Smooth muscle cell (in vitro differentiated cells): ENCODE measurements at regions not wholly inside any gene's neighbourhood (a gene's known extent, or its start where the extent isn't known, plus 50 kb on each side); places are given as distances from the start of the nearest gene placed in this dataset.

Experiments used
- DNase-seq: peaks from one replicate; lab custom pipeline; 2025; ENCODE audit not compliant: unreplicated experiment; lab: John Stamatoyannopoulos, UW
- H2AFZ ChIP-seq: fragments of 200-600 bp; sonication (generic); 2 replicates; pipeline ENCODE4 v1.6.0; 2016; ENCODE audit warnings: antibody characterized with exemption, low read depth, mild to moderate bottlenecking
- H3F3A ChIP-seq: fragments of 200-600 bp; sonication (generic); 2 replicates; pipeline ENCODE4 v1.6.0; 2017; ENCODE audit warnings: antibody characterized with exemption, low read depth
- H3K27ac ChIP-seq: fragments of 200-600 bp; sonication (generic); 2 replicates; pipeline ENCODE4 v1.5.1; 2016; ENCODE audit warnings: low read depth, mild to moderate bottlenecking
- H3K27me3 ChIP-seq: fragments of 200-600 bp; sonication (generic); 2 replicates; pipeline ENCODE4 v1.6.1; 2016; ENCODE audit warnings: low read depth, mild to moderate bottlenecking
- H3K36me3 ChIP-seq: fragments of 200-600 bp; sonication (generic); 2 replicates; pipeline ENCODE4 v1.5.1; 2016; ENCODE audit warnings: low read depth
- H3K4me1 ChIP-seq: fragments of 200-600 bp; sonication (generic); 2 replicates; pipeline ENCODE4 v1.5.1; 2016; ENCODE audit warnings: low read depth
- H3K4me2 ChIP-seq: fragments of 200-600 bp; sonication (generic); 2 replicates; pipeline ENCODE4 v1.6.0; 2016; ENCODE audit warnings: mild to moderate bottlenecking
- H3K4me3 ChIP-seq: fragments of 200-600 bp; sonication (generic); 2 replicates; pipeline ENCODE4 v1.5.1; 2016; ENCODE audit warnings: mild to moderate bottlenecking
- H3K79me2 ChIP-seq: fragments of 200-600 bp; sonication (generic); 2 replicates; pipeline ENCODE4 v1.6.0; 2016; ENCODE audit warnings: low read depth, mild to moderate bottlenecking
- H3K9ac ChIP-seq: fragments of 200-600 bp; sonication (generic); 2 replicates; pipeline ENCODE4 v1.6.0; 2016; ENCODE audit warnings: low read depth
- H3K9me3 ChIP-seq: fragments of 200-600 bp; sonication (generic); replicated peaks from 2 replicates; pipeline ENCODE4 v1.5.1; 2016; ENCODE audit warnings: low read depth
- H4K20me1 ChIP-seq: fragments of 200-600 bp; sonication (generic); 2 replicates; pipeline ENCODE4 v1.6.0; 2016; ENCODE audit warnings: low read depth
- CTCF ChIP-seq: fragments of 200-600 bp; sonication (generic); IDR thresholded peaks from 2 replicates; pipeline ENCODE4 v1.5.1; 2017; ENCODE audit warnings: borderline replicate concordance, mild to moderate bottlenecking, antibody characterized with exemption; ENCODE audit not compliant: insufficient read depth, poor library complexity, severe bottlenecking
- WGBS: methylation state at CpG from one replicate; pipeline ENCODE4 v1.1.7; 2016; ENCODE audit warnings: low lambda C conversion rate; 5-methylcytosine and 5-hydroxymethylcytosine counted together

GRCh38 chr22:22348127-22348814, 103.7 kb downstream of the VPREB1 start:
- no peaks in the 10 kb centered on the region for H3K4me1 ChIP-seq
- H3F3A ChIP-seq = no peaks in the 10 kb centered on the region
- TF ChIP-seq CTCF = no peak
- no peak overlapping the region for H3K4me3 ChIP-seq
- H3K4me2 ChIP-seq = no peak overlapping the region
- 45% methylated on average over 5 of the region's 5 CpGs for WGBS
- H3K9ac ChIP-seq = no peak overlapping the region
- DNase-seq = no peak
- H3K27ac ChIP-seq = no peak overlapping the region
- H3K36me3 ChIP-seq = no peaks in the 10 kb centered on the region
- no peaks in the 10 kb centered on the region for H3K9me3 ChIP-seq
- peaks cover 63% of the 10 kb centered on the region for H3K27me3 ChIP-seq
- H2AFZ ChIP-seq = no peak overlapping the region
- no peaks in the 10 kb centered on the region for H4K20me1 ChIP-seq
- no peaks in the 10 kb centered on the region for H3K79me2 ChIP-seq

- H3K4me3 ChIP-seq = no peak overlapping the region
- WGBS = 67% methylated on average over 6 of the region's 6 CpGs
- H2AFZ ChIP-seq = no peak overlapping the region
- no peaks in the 10 kb centered on the region for H3F3A ChIP-seq
- H3K27ac ChIP-seq = no peak overlapping the region
- peaks cover 64% of the 10 kb centered on the region for H3K27me3 ChIP-seq
- H3K9me3 ChIP-seq = no peaks in the 10 kb centered on the region
- H3K9ac ChIP-seq = no peak overlapping the region
- no peaks in the 10 kb centered on the region for H3K79me2 ChIP-seq
- no peaks in the 10 kb centered on the region for H4K20me1 ChIP-seq
- no peak overlapping the region for H3K4me2 ChIP-seq
- DNase-seq = no peak
- no peak for TF ChIP-seq CTCF
- H3K4me1 ChIP-seq = no peaks in the 10 kb centered on the region
- H3K36me3 ChIP-seq = no peaks in the 10 kb centered on the region
These were observed 104.3 kb downstream of the VPREB1 start for GRCh38 chr22:22348815-22349454.

- H3K4me3 ChIP-seq = no peak overlapping the region
- H3K4me1 ChIP-seq = no peaks in the 10 kb centered on the region
- DNase-seq = no peak
- H3K36me3 ChIP-seq = no peaks in the 10 kb centered on the region
- H2AFZ ChIP-seq = no peak overlapping the region
- no peaks in the 10 kb centered on the region for H4K20me1 ChIP-seq
- no peak overlapping the region for H3K4me2 ChIP-seq
- no peak overlapping the region for H3K9ac ChIP-seq
- H3K9me3 ChIP-seq = no peaks in the 10 kb centered on the region
- no peaks in the 10 kb centered on the region for H3K79me2 ChIP-seq
- no peaks in the 10 kb centered on the region for H3F3A ChIP-seq
- 42% methylated on average over 3 of the region's 3 CpGs for WGBS
- TF ChIP-seq CTCF = no peak
- peaks cover 69% of the 10 kb centered on the region for H3K27me3 ChIP-seq
- H3K27ac ChIP-seq = no peak overlapping the region
These were observed 104.9 kb downstream of the VPREB1 start for GRCh38 chr22:22349455-22349836.

- H3K36me3 ChIP-seq = no peaks in the 10 kb centered on the region
- WGBS = 79% methylated on average over 3 of the region's 3 CpGs
- no peak for DNase-seq
These were observed 106.8 kb downstream of the VPREB1 start for GRCh38 chr22:22351366-22351765.

More at GRCh38 chr22:22351366-22351765, 106.8 kb downstream of the VPREB1 start:
- no peak overlapping the region for H3K4me2 ChIP-seq
- no peak for TF ChIP-seq CTCF
- no peaks in the 10 kb centered on the region for H3F3A ChIP-seq
- H3K27ac ChIP-seq = no peak overlapping the region
- no peaks in the 10 kb centered on the region for H4K20me1 ChIP-seq
- H3K4me3 ChIP-seq = no peak overlapping the region
- peaks cover 74% of the 10 kb centered on the region for H3K27me3 ChIP-seq
- H3K4me1 ChIP-seq = no peaks in the 10 kb centered on the region
- H2AFZ ChIP-seq = no peak overlapping the region
- no peak overlapping the region for H3K9ac ChIP-seq
- H3K9me3 ChIP-seq = no peaks in the 10 kb centered on the region
- no peaks in the 10 kb centered on the region for H3K79me2 ChIP-seq
